HG02642 (cell line): ENCODE measurements at regions not wholly inside any gene's neighbourhood (a gene's known extent, or its start where the extent isn't known, plus 50 kb on each side); places are given as distances from the start of the nearest gene placed in this dataset.

Source experiments
- ATAC-seq: cut with Tn5 transposase; IDR thresholded peaks from one replicate; pipeline ENCODE4 v1.9.1; 2021; ENCODE audit warnings: mild to moderate bottlenecking; ENCODE audit not compliant: unreplicated experiment, poor library complexity

DNA sequence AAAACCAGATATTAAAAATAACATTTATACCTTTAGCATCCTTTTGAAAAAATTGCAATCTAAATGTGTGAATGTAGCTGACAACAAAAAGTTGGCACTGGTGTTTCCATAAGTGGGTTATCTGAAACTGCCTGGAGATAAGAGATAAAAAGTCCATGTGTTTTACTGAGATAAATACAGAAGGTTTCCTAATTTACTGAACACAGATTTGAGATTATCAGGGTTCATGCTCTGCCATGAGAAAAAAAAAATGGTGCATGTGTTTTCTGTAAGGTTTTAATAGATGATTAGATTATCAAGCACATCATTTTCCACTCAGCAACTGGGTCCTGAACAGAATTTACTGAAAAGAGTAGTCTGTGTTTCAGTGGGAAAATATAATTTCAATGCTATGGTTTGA, 326.2 kb upstream of the SLIT2 start:
- no peak for ATAC-seq

DNA sequence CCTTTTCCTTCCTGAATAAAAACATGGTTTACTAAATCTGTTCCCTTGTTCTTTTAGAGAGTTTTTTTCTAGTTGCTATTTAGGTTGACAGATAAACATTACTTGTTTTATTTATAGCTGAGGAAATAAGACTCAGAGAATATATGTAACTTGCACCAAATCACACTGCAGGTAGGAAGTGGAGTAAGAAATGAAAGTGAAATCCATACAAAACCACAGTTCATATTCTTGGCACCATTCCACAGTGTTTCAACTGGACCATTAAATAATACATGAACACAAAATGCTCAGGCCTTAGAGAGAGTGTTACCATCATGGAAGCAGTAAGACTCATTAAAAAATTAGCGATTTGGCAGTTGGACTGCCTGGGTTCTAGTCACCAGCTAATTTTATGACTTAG, 326.9 kb upstream of the SLIT2 start:
- no peak for ATAC-seq

DNA sequence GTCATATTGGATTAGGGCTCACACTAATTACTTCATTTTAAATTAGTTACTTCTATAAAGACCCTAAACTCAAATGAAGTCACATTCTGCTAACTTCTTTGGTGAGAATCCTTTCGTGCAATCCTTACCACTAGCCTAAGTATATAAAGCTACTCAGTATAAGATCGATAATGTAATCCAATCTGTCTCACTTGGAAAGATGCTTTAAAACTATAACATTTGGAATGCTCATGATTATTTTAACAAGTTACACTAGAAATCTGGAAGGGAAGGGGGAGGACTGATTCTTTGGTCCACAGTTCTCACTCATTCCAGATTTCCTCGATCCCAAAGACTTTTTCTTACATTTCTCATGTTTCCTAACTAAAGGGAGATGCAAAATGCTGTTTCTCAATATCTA, 336.4 kb upstream of the SLIT2 start:
- ATAC-seq = no peak

DNA sequence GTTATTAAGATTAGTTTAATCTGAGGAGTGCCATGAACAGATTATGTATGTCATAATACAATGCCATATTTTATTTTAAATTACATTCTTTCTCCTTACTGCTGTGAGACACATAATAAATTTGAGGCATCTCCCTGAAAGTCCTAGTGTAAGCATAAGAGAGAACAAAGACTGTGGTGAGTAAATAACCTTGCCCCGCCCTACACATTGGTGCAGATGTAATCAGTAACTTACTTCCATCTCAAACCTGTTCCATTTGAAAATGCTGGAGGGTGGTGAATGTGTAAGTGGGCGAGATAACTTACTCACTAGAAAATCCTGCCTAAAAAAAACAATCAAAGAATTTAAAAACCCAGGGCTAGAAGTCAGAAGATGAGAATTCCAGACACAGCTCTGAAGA, 338.1 kb upstream of the SLIT2 start:
- no peak for ATAC-seq

DNA sequence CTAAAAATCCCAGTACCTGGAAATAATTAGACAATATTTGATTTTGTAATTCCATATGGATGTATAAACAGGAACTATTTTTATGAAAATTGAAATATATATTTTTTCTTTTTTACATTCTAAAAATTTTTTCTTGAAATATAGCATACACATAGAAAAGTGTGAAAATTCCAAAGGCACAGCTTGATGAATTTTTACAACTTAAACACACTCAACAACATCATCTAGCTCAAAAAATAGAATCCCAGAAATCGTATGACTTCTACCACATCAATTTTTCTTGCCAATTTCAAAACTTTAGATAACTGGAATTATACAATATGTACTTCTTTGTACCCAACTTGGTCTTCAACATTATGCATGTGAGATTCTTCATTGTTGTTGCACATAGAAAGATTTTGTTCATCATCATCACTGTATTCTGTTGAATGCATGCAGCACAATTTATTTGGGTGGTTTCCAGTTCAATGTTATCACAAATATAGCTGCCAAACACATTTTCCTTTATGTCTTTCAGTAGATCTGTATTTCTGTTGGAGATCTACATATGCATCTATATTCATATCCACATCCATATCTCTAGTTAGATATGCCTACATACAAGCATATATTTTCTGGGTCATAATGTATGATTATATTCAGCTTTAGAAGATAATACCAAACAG, 340.7 kb upstream of the SLIT2 start:
- ATAC-seq = no peak

DNA sequence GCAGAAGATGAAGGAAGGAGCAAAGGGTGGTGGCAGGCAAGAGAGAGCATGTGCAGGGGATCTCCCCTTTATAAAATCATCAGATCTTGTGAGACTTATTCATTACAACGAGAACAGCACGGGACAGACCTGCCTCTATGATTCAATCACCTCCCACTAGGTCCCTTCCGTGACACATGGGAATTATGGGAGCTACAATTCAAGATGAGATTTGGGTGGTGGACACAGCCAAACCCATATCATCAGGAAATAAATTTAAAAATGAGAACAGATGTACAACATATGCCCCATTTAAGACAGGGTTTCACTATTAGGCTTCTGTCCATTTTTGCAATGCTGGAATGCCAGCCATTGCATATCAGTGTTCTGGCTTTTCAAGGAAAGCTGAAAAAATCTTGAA, 346.7 kb upstream of the SLIT2 start:
- ATAC-seq = no peak

DNA sequence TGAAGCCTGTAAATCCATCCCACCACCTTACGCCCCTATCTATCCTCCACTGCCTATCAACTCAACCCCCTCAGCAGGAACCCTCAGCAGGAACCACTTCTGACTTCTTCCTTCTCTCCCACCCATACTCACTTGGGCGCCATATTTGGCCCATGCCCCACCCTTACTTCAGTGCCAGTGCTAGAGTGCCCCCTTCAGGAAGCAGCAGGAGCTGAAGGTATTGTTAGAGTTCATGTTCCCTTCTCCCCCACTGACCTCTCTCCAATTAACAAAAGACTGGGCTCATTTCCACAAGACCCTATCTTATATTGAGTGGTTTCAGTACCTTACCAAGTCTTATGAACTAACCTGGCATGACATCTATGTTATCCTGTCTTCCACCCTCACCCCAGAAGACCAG, 363.1 kb upstream of the SLIT2 start:
- no peak for ATAC-seq

DNA sequence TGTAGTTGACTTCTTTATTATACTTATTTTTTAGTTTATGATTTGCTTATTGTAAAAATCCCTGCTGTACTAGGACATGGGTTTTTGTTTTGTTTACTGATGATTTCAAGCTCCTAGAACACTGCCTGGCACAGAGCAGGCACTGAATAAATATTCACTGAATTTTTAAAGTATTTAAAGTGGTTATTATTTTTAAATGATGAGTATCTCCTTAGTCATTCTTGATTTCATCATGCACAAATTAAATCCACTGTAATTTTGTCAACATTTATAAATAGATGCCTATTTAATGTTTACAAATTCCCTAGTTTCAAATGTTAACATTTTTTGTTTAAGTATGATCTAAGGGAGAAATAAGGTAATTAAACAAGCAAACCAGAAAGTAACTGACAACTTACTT, 367.9 kb upstream of the SLIT2 start:
- ATAC-seq = no peak

DNA sequence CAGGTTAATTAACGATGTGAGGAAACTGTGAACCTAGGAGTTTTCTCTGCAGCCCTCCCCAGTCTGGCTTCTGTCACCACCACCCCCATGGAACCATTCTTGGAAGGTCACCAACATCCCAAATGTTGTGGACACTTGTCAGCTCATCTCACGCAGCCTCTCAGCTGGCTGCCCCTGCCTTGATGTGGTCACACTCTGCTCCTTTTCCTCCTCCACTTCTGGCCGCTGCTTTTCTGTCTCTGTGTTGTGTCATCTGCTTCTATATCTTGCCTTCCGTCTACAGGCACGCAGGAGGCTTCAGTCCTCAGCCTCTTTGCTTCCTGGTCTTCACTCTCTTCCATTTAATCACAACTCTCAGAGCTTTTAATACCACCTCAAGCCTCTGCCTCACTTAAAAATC, 371.5 kb upstream of the SLIT2 start:
- no peak for ATAC-seq

DNA sequence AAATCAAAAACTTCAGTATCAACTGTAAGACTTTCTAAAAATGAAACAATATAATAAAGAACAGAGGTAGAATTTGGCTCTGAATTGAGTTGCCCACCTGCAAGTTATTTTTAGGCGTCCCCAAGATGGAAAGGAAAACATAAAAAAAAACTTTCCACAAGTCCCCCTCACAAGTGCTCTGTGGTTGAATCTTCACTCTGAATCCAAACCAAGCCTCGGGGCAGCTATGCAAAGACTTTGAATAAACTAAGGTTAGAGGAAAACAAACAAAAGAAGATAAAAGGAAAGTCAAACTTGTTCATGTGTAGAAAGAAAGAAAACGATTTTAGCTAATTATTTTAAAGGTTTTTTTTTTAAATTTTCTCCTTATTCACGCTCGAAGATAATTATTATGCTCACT, 372.4 kb upstream of the SLIT2 start:
- ATAC-seq = no peak

DNA sequence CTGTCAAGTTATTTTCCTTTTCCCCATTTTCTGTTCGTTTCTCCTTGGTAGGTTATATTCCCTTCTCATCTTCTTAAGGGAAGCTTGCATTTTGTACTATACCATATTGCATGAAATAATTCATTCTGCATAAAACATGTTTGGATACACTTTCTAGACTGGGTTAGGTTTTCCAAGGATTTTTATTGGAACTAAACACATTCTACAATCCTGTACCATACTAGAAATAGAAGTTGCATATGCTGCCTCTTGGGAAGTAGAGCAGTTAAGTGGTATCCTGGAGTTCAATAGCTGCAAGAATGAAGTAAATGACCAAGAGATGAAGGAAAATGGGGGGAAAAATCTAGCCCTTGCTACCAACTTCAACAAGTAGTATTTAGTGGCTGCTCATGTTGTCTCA, 393.7 kb upstream of the SLIT2 start:
- ATAC-seq = no peak

DNA sequence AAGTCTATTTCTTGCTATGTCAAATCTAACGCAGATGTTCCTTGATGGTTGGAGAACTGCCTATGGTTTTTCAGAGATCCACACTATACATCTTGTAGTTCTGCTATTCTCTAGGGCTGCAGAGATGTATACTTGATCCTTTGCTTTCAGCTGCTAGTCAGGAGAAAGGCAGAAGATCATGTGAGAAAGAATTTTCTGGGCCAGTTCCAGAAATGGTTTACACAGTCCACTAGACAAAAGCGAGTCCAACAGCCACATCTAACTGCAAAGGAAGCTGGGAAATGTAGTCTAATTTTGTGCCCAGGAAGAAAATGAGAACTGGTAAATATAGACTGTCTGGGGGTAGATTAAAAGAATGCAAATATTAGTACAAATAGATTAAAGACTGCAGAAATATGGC, 394.3 kb upstream of the SLIT2 start:
- ATAC-seq = no peak

DNA sequence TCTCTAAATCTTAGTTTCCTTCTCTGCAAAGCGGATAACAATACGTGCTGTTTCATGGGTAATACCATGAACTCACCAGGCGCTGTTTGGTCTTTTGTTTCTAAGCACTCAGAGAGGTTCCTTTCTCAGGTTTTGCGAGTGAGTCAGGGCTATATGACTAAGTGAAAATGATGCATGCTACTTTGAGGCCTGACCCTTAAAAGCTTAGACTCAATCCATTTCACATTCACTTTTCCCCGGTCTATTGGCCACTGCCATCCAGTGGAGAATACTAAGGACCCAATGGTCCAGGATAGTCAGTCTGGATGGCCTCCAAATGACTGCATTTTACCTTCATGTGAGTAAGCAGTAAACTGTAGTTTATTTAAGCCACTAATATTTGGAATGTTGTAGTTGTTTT, 400.8 kb upstream of the SLIT2 start:
- ATAC-seq = no peak

DNA sequence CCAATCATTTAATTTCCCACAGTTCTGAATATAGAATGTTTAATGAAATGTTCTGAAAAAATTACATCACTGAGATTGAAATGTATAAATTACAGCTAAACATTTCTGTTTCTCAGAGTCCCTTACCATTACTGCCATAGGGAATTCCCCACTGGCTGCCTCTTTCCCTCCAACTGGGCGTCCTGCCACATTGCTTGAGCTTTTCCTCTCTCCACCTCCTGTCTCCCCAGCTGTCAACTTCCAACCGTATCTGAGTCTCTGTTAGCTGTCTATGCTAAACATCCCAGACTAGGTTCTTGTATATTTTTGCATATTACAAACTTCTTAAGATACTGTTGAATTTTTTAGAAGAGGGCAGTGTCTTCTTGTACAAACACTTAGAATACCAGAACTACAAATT, 407.3 kb upstream of the SLIT2 start:
- ATAC-seq = no peak

DNA sequence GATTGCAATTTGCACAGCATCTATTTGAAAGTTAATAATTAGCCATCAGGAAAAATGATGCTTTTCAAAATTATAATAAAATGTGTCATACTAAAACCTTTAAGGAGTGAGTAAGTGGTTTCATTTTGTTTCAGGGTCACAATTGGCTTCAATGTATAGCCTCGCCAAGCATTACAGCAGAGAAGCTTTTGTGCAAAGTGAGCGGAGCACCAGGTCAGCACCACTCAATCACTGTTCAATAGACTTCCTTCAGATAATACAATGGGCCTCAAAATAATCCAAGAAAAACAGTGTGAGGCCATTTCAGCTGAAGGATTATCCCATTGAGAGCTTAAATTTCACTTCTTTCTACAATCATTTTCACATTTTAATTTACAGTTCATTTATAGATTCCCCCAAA, 409.2 kb upstream of the SLIT2 start:
- ATAC-seq = no peak

DNA sequence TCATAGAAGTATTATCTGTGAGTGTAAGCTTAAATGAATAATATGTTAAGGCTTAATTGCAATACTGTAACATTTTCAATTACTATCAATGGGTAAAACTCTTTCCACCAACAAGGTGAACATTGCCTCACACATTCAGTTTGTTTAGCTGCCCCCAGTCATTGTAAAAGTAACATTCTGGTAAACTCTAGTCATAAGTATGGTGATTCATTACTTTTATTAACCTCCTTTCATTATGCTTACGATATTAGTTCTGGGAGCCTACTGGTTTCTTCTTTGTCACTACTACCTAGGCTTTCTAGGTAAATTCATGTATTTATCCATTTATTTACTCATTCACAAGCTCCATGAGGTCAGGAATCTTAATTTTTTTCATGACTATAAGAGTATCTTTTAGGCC, 412.8 kb upstream of the SLIT2 start:
- ATAC-seq = no peak

DNA sequence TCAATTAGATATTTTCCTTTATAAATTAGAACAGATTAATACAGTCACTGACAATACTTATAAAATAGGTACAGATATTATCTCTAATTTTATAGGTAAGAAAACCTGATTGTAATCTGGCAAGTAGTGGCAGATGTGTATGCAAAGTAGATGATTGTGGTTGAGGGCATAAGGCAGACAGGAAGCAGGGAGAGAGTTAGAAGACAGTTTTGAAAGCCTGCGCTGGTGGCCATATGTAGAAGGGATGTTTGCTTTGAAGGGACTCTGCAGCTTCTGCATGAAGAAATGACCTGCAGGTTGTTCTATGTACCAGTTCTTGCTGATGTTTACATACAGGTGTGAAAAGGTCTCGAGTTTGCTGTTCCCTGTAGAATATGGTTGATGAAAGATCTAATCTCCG, 416.3 kb upstream of the SLIT2 start:
- ATAC-seq = no peak

DNA sequence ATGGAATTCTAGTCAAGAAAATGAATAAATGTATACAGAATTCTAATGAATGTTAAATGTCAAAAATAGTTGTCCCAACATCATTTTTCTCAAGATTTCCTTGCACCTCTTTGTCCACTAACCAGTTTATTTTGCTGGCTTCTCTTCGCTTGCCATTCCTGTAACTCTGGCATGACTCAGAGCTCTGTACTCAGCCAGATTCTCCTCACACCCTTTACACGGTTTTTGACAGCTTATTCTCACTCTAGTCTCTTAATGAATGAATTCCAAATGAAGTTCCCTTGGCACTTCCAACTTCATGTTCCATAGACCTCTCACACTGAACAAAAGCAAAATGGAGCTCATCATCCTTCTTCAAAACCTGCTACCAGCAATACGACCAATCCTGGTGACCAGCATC, 419.3 kb upstream of the SLIT2 start:
- ATAC-seq = no peak

DNA sequence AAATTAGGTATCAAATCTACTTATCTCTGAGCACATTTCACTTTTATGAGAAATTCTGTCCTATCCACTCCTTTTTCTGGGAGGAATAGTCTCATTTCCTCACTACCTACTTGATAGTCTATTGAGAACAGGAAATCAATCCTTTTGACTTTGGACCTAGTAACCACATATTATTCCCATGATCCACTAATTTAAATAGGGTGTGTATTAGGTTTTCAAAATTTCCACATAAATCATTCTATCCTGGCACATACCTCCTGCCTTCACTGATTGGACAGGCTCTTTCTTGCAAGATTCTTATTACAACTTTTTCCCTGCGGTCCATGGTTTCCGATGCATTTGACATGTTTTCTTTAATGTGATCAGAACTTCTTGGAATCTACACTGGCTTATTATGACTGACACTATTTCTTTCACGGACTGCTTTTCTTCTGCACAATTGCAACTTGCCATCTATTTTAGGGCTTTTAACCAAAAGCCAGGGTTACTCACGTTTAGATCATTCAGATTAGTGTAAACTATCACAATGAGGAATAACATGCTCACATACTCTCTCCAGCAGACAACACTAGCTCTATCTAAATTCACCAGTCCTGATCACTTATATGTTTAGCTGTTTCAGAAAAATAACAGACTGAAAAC, 419.9 kb upstream of the SLIT2 start:
- ATAC-seq = no peak

DNA sequence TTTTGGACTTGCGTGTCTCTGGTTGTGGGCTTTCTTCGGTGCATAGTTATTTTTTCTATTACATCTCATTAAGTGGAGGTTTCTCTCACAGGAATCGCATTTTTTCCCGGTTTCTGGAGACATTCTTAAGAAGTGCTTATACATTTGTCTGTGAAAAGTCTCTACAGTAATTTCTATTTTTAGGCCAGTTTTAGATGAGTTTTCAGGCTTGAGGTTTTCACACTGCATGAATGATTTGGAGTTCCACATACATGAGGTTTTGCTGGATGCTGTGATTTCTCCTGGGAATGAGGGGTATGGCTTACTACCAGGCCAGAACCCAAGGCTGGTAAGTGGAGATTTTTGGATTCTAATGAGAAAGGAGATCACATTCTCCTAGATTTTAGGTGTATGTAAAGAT, 422.6 kb upstream of the SLIT2 start:
- no peak for ATAC-seq

DNA sequence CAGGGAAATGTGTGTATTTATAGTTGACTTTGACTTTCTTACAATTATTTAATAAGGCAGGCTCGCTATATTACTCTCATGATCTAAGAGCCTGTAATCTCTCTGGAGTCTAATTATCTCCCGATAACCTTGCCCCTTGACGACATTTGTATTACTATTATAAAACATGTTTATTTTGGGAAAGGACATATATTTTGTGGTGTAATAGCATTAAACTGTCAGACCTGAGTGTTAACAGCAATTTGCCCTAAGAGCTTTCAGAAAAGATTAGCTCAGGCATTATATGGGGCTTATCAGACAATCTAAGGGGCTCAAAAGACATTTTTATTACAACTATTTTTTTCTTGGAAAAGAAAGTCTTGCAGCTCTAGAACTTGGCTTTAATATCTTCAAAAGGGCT, 427.9 kb upstream of the SLIT2 start:
- no peak for ATAC-seq

DNA sequence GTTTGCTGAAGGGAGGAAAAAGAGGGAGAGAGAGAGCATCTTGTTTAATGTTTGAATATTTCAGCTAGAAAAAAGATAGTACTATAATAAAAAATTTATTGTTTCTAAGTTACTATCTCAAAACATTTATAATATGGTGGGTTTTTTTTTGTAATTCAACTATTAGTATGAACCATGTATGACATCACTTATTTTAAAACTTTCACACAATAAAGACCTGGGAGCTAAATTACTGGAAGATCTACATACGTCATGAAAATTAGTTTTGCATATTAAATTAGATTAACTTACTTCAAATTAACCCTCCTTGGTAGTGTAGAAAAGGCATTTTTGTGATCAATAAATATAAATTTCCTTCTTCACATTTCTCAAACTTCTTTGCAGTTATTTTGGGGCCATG, 432.0 kb upstream of the SLIT2 start:
- no peak for ATAC-seq

DNA sequence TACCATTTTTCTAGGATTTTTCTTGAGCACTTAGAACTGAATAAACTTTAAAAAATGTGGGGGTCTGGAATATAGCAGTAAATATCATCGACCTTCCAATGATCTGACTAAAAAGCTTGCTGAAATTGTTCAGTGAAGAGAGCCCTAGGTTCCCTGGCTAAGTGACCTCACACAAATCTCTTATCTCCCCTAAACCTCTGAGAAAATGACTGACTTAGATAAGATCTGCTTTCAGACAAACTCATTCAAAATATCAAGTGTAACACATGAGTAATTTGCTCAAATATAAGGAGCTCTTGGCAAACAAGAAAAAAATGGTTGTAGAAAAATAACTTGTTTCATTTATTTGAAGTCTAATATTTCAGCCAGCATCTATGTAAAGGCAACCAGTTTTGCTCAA, 441.7 kb upstream of the SLIT2 start:
- no peak for ATAC-seq
